Esophagus muscularis mucosa (tissue), 4 donors: ENCODE measurements at regions not wholly inside any gene's neighbourhood (a gene's known extent, or its start where the extent isn't known, plus 50 kb on each side); places are given as distances from the start of the nearest gene placed in this dataset.

ENCODE experiments used
- EP300 ChIP-seq: sonication (generic); formaldehyde crosslinking; IDR thresholded peaks from one replicate; pipeline ENCODE4 v1.6.1; 2017; ENCODE audit warnings: antibody characterized with exemption
- POLR2A ChIP-seq: fragments of 450-650 bp; IDR thresholded peaks from one replicate; pipeline ENCODE4 v1.6.1; 2017; ENCODE audit warnings: antibody characterized with exemption, moderate library complexity, mild to moderate bottlenecking, low read depth
- POLR2AphosphoS5 ChIP-seq, 2 donors: sonication (generic); formaldehyde crosslinking; IDR thresholded peaks; one replicate each; pipeline ENCODE4 v1.6.1; 2017; ENCODE audit warnings: antibody characterized with exemption in 2 of 2
- TF ChIP-seq, protein P1 (sequence below), 3 experiments: fragments of 200-600 bp in 2 of 3; fragments of 450-650 bp in 1 of 3; sonication (generic) in 2 of 3; IDR thresholded peaks; one replicate each; pipeline ENCODE4 v1.5.1; 2017 to 2019; ENCODE audit warnings: antibody characterized with exemption in 3 of 3, mild to moderate bottlenecking in 2 of 3, moderate library complexity in 1 of 3

GRCh38 chr18:28519997-28520396, 343.1 kb upstream of the CDH2 start:
- TF ChIP-seq POLR2A: no peak
- TF ChIP-seq EP300: no peak
- TF ChIP-seq, protein P1, sequence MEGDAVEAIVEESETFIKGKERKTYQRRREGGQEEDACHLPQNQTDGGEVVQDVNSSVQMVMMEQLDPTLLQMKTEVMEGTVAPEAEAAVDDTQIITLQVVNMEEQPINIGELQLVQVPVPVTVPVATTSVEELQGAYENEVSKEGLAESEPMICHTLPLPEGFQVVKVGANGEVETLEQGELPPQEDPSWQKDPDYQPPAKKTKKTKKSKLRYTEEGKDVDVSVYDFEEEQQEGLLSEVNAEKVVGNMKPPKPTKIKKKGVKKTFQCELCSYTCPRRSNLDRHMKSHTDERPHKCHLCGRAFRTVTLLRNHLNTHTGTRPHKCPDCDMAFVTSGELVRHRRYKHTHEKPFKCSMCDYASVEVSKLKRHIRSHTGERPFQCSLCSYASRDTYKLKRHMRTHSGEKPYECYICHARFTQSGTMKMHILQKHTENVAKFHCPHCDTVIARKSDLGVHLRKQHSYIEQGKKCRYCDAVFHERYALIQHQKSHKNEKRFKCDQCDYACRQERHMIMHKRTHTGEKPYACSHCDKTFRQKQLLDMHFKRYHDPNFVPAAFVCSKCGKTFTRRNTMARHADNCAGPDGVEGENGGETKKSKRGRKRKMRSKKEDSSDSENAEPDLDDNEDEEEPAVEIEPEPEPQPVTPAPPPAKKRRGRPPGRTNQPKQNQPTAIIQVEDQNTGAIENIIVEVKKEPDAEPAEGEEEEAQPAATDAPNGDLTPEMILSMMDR (IDR thresholded peaks at IDR 0.05): no peak
- no peak for TF ChIP-seq POLR2AphosphoS5 (IDR thresholded peaks at IDR 0.05)
